IMR-90 (cell line): ENCODE measurements at regions not wholly inside any gene's neighbourhood (a gene's known extent, or its start where the extent isn't known, plus 50 kb on each side); places are given as distances from the start of the nearest gene placed in this dataset.

Experiments
- ATAC-seq: fragments of 200-7000 bp; cut with Tn5 transposase; 2 replicates; pipeline ENCODE4 v1.9.1; 2020; ENCODE audit warnings: low read depth, mild to moderate bottlenecking, moderate library complexity
- BruUV-seq: library from RNA; stranded (reverse); fragments of 400-500 nt; replicated peaks from 2 replicates; lab custom pipeline; 2021; lab: Mats Ljungman, UMichigan
- CTCF ChIA-PET: fragments of 300-600 bp; formaldehyde crosslinking; extraction: SDS; loops from one replicate; lab custom pipeline; 2021; ENCODE audit warnings: antibody characterized with exemption; lab: Yijun Ruan, JAX
- POLR2A ChIA-PET: fragments of 300-600 bp; sonication (Branson Sonifier 250); formaldehyde crosslinking; loops from one replicate; lab custom pipeline; 2022; ENCODE audit warnings: antibody characterized with exemption; ENCODE audit not compliant: unreplicated experiment; lab: Charles Lee
- DNase-seq: peaks from one replicate; pipeline ENCODE4 v3.0.0; 2013
- H2AFZ ChIP-seq: replicated peaks from 2 replicates; pipeline ENCODE3; 2013; ENCODE audit warnings: low read length, mild to moderate bottlenecking; ENCODE audit not compliant: poor library complexity
- H2AK5ac ChIP-seq: 2 replicates; pipeline ENCODE4 v1.6.1; 2013; ENCODE audit warnings: low read depth, low read length, inconsistent platforms
- H2AK9ac ChIP-seq: replicated peaks from 2 replicates; pipeline ENCODE3; 2013; ENCODE audit warnings: mild to moderate bottlenecking, low read depth, low read length, moderate library complexity; ENCODE audit not compliant: poor library complexity
- H2BK120ac ChIP-seq: 2 replicates; pipeline ENCODE4 v1.6.1; 2013; ENCODE audit warnings: low read depth, low read length, inconsistent platforms
- H2BK15ac ChIP-seq: 3 replicates; pipeline ENCODE4 v1.6.1; 2013; ENCODE audit warnings: low read depth, low read length, inconsistent platforms
- H2BK20ac ChIP-seq: 2 replicates; pipeline ENCODE4 v1.6.1; 2013; ENCODE audit warnings: low read depth, mild to moderate bottlenecking, inconsistent platforms, low read length, moderate library complexity
- H2BK5ac ChIP-seq: 2 replicates; pipeline ENCODE4 v1.6.1; 2013; ENCODE audit warnings: mild to moderate bottlenecking, low read depth, low read length, inconsistent platforms; ENCODE audit not compliant: poor library complexity, severe bottlenecking
- H3K14ac ChIP-seq: replicated peaks from 2 replicates; pipeline ENCODE4 v1.6.1; 2013; ENCODE audit warnings: low read depth, low read length, inconsistent platforms
- H3K18ac ChIP-seq: 2 replicates; pipeline ENCODE4 v1.6.1; 2013; ENCODE audit warnings: low read depth, low read length, control low read depth
- H3K23ac ChIP-seq: 2 replicates; pipeline ENCODE4 v1.6.1; 2013; ENCODE audit warnings: low read depth, low read length, inconsistent platforms
- H3K27ac ChIP-seq: 2 replicates; pipeline ENCODE4 v1.5.1; 2013; ENCODE audit warnings: mild to moderate bottlenecking, control low read depth, low read length; ENCODE audit not compliant: insufficient read depth
- H3K27me3 ChIP-seq: 2 replicates; pipeline ENCODE4 v1.6.1; 2013; ENCODE audit warnings: low read length; ENCODE audit not compliant: control insufficient read depth, insufficient read depth
- H3K36me3 ChIP-seq: 2 replicates; pipeline ENCODE4 v1.6.1; 2013; ENCODE audit warnings: low read length, mixed read lengths; ENCODE audit not compliant: control insufficient read depth, insufficient read depth
- H3K4ac ChIP-seq: 2 replicates; pipeline ENCODE4 v1.6.1; 2013; ENCODE audit warnings: low read depth, low read length, inconsistent platforms
- H3K4me1 ChIP-seq: 2 replicates; pipeline ENCODE4 v1.6.1; 2013; ENCODE audit warnings: low read length, mixed read lengths; ENCODE audit not compliant: control insufficient read depth, insufficient read depth
- H3K4me2 ChIP-seq: 2 replicates; pipeline ENCODE4 v1.6.1; 2013; ENCODE audit warnings: low read depth, mild to moderate bottlenecking, control low read depth, low read length, moderate library complexity
- H3K4me3 ChIP-seq: 2 replicates; pipeline ENCODE4 v1.5.1; 2013; ENCODE audit warnings: low read depth, mild to moderate bottlenecking, control low read depth, low read length, moderate library complexity; ENCODE audit not compliant: insufficient read depth
- H3K56ac ChIP-seq: 2 replicates; pipeline ENCODE4 v1.6.1; 2013; ENCODE audit warnings: low read length, inconsistent platforms; ENCODE audit not compliant: insufficient read depth; ENCODE audit errors: extremely low read depth
- H3K79me1 ChIP-seq, 2 experiments: 2 replicates each; pipeline ENCODE4 v1.6.1; 2013; ENCODE audit warnings: low read length in 2 of 2, inconsistent platforms in 1 of 2, low read depth in 1 of 2
- H3K9ac ChIP-seq: 2 replicates; pipeline ENCODE4 v1.6.1; 2013; ENCODE audit warnings: low read depth, low read length, control low read depth
- H3K9me1 ChIP-seq: 2 replicates; pipeline ENCODE4 v1.6.1; 2013; ENCODE audit warnings: low read length, inconsistent platforms; ENCODE audit not compliant: insufficient read depth
- H3K9me3 ChIP-seq: 2 replicates; pipeline ENCODE4 v1.6.1; 2013; ENCODE audit warnings: low read length; ENCODE audit not compliant: control insufficient read depth, insufficient read depth
- H4K20me1 ChIP-seq: 2 replicates; pipeline ENCODE4 v1.6.1; 2013; ENCODE audit warnings: low read length, inconsistent platforms; ENCODE audit not compliant: insufficient read depth
- H4K5ac ChIP-seq: 2 replicates; pipeline ENCODE4 v1.6.1; 2013; ENCODE audit warnings: mild to moderate bottlenecking, low read depth, low read length, control low read depth
- H4K8ac ChIP-seq, 2 experiments: 2 replicates each; pipeline ENCODE4 v1.6.1; 2013; ENCODE audit warnings: low read depth in 2 of 2, low read length in 2 of 2, control low read depth in 1 of 2, inconsistent platforms in 1 of 2
- H4K91ac ChIP-seq: 2 replicates; pipeline ENCODE4 v1.6.1; 2013; ENCODE audit warnings: low read depth, low read length, inconsistent platforms; ENCODE audit not compliant: insufficient read depth
- CEBPB ChIP-seq: IDR thresholded peaks from 2 replicates; pipeline ENCODE4 v1.6.1; 2012; ENCODE audit warnings: low read depth, low read length, improper control_type of control experiment
- MAZ ChIP-seq: IDR thresholded peaks from 2 replicates; pipeline ENCODE4 v1.6.1; 2012; ENCODE audit warnings: low read depth, mild to moderate bottlenecking, low read length, improper control_type of control experiment, moderate library complexity, borderline replicate concordance
- POLR2A ChIP-seq: IDR thresholded peaks from 2 replicates; pipeline ENCODE4 v1.6.1; 2012; ENCODE audit warnings: mild to moderate bottlenecking, low read depth, low read length
- RAD21 ChIP-seq: IDR thresholded peaks from 2 replicates; pipeline ENCODE4 v1.6.1; 2012; ENCODE audit warnings: low read length, improper control_type of control experiment
- RCOR1 ChIP-seq: IDR thresholded peaks from 2 replicates; pipeline ENCODE4 v1.6.1; 2012; ENCODE audit warnings: mild to moderate bottlenecking, low read length, improper control_type of control experiment; ENCODE audit not compliant: insufficient replicate concordance
- RFX5 ChIP-seq: IDR thresholded peaks from 2 replicates; pipeline ENCODE4 v1.8.0; 2012; ENCODE audit warnings: low read depth, mild to moderate bottlenecking, low read length, moderate library complexity
- SMC3 ChIP-seq: fragments of 150-350 bp; IDR thresholded peaks from 2 replicates; pipeline ENCODE4 v1.6.1; 2016; ENCODE audit warnings: low read depth, mild to moderate bottlenecking, antibody characterized with exemption, low read length, moderate library complexity
- WGBS, 2 experiments: methylation state at CpG; one replicate each; pipeline versions ENCODE4 v1.1.5 to v1.1.7; 2013; ENCODE audit warnings: missing lambda C conversion rate in 2 of 2; ENCODE audit not compliant: insufficient read length in 1 of 2; ENCODE audit errors: extremely low coverage in 2 of 2; 5-methylcytosine and 5-hydroxymethylcytosine counted together
- dilution Hi-C: fragments of 300-500 bp; cut with HindIII; formaldehyde crosslinking; loops from one replicate; pipeline ENCODE4 v1.14.3; 2018; ENCODE audit warnings: low sequenced_read_pairs; ENCODE audit not compliant: unreplicated experiment
- in situ Hi-C: fragments of 300-500 bp; cut with MboI; formaldehyde crosslinking; loops from 3 replicates; pipeline ENCODE4 v1.14.3; 2019; ENCODE audit warnings: low sequenced_read_pairs, inconsistent platforms, mixed read lengths
- intact Hi-C: fragments of 100-400 bp; cut with micrococcal nuclease; formaldehyde crosslinking; loops from 2 replicates; pipeline ENCODE4 v1.10.0; 2022
- TF ChIP-seq, protein P1 (sequence below): conservative IDR thresholded peaks from 2 replicates; pipeline ENCODE4 v1.5.1; 2012; ENCODE audit warnings: mild to moderate bottlenecking, low read depth, low read length, improper control_type of control experiment
- TF ChIP-seq, protein P2 (sequence below): fragments of 150-350 bp; IDR thresholded peaks from 2 replicates; pipeline ENCODE4 v1.6.1; 2016; ENCODE audit warnings: low read depth, mild to moderate bottlenecking, low read length, moderate library complexity, borderline replicate concordance

DNA sequence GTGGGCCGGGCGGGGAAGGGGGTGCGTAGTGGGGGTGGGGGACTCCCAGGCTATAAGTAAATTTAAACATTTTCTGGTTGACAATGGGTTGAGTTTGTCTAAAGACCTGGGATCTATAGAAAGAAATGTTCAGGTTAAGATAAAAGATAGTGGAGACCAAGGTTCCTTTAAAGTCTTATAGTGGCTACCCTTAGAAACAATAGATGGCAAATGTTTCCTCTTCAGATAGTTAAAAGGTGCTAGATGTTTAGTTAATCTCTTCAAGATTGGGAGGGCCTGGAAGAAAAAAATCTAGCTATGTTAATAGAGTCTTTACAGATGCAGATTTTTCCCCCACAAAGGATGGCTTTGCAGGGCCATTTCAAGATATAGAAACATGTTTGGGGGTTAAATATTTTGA is 446.4 kb upstream of the FKBP1C start:
- in situ Hi-C loops, result no loop called here
- H3K14ac ChIP-seq, result no peak overlapping the region
- 0 out of 2 replicates have a peak, but pooled peaks cover 1% of the 10 kb centered on the region for H3K9me3 ChIP-seq
- no peak overlapping the region for H3K4ac ChIP-seq
- dilution Hi-C loops, result no loop called here
- no peaks in the 10 kb centered on the region for H4K20me1 ChIP-seq
- no peaks in the 10 kb centered on the region for H3K79me1 ChIP-seq
- ATAC-seq (no peak), DNase-seq (no peak)
- H2BK15ac ChIP-seq, result no peak overlapping the region
- H3K27ac ChIP-seq, result no peak overlapping the region
- H2BK120ac ChIP-seq, result no peak overlapping the region
- no TSS peak for BruUV-seq
- CTCF ChIA-PET, result no interaction called here
- H4K91ac ChIP-seq, result no peak overlapping the region
- H2BK5ac ChIP-seq, result no peak overlapping the region
- H2AFZ ChIP-seq, result no peak overlapping the region
- no peaks in the 10 kb centered on the region for H3K9me1 ChIP-seq
- H3K36me3 ChIP-seq, result no peaks in the 10 kb centered on the region
- H4K5ac ChIP-seq, result no peak overlapping the region
- H4K8ac ChIP-seq, result no peak overlapping the region
- no peak overlapping the region for H2AK5ac ChIP-seq
- intact Hi-C loops, result no loop called here
- POLR2A ChIA-PET, result no interaction called here
- H3K4me2 ChIP-seq, result no peak overlapping the region
- H3K23ac ChIP-seq, result no peak overlapping the region
- no peak overlapping the region for H3K9ac ChIP-seq
- no peak overlapping the region for H3K18ac ChIP-seq
- no peak overlapping the region for H3K4me3 ChIP-seq
- WGBS, 2 experiments, result no CpG with 5 or more reads among the region's 3 CpGs
- H2AK9ac ChIP-seq, result no peak overlapping the region
- TF ChIP-seq RFX5, result no peak
- no peak for TF ChIP-seq SMC3
- TF ChIP-seq CEBPB, result no peak
- no peak for TF ChIP-seq POLR2A
- TF ChIP-seq, protein P1, sequence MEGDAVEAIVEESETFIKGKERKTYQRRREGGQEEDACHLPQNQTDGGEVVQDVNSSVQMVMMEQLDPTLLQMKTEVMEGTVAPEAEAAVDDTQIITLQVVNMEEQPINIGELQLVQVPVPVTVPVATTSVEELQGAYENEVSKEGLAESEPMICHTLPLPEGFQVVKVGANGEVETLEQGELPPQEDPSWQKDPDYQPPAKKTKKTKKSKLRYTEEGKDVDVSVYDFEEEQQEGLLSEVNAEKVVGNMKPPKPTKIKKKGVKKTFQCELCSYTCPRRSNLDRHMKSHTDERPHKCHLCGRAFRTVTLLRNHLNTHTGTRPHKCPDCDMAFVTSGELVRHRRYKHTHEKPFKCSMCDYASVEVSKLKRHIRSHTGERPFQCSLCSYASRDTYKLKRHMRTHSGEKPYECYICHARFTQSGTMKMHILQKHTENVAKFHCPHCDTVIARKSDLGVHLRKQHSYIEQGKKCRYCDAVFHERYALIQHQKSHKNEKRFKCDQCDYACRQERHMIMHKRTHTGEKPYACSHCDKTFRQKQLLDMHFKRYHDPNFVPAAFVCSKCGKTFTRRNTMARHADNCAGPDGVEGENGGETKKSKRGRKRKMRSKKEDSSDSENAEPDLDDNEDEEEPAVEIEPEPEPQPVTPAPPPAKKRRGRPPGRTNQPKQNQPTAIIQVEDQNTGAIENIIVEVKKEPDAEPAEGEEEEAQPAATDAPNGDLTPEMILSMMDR, result no peak
- no peak for TF ChIP-seq RCOR1
- no peak for TF ChIP-seq RAD21
- TF ChIP-seq MAZ, result no peak
- TF ChIP-seq, protein P2, sequence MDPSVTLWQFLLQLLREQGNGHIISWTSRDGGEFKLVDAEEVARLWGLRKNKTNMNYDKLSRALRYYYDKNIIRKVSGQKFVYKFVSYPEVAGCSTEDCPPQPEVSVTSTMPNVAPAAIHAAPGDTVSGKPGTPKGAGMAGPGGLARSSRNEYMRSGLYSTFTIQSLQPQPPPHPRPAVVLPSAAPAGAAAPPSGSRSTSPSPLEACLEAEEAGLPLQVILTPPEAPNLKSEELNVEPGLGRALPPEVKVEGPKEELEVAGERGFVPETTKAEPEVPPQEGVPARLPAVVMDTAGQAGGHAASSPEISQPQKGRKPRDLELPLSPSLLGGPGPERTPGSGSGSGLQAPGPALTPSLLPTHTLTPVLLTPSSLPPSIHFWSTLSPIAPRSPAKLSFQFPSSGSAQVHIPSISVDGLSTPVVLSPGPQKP, result no peak
- H3K56ac ChIP-seq, result no peak overlapping the region
- H2BK20ac ChIP-seq, result no peak overlapping the region
- H3K27me3 ChIP-seq, result no peaks in the 10 kb centered on the region
- H3K4me1 ChIP-seq, result no peaks in the 10 kb centered on the region
